Panc1 (cell line): ENCODE measurements at regions not wholly inside any gene's neighbourhood (a gene's known extent, or its start where the extent isn't known, plus 50 kb on each side); places are given as distances from the start of the nearest gene placed in this dataset.

Experiments
- ATAC-seq: fragments of 200-7000 bp; cut with Tn5 transposase; 2 replicates; pipeline ENCODE4 v1.9.1; 2020; ENCODE audit warnings: mild to moderate bottlenecking, moderate library complexity
- BruUV-seq: library from RNA; stranded (reverse); fragments of 400-500 nt; replicated peaks from 2 replicates; lab custom pipeline; 2021; lab: Mats Ljungman, UMichigan
- CTCF ChIA-PET: fragments of 300-600 bp; sonication (Branson Sonifier 250); formaldehyde crosslinking; loops from one replicate; lab custom pipeline; 2022; ENCODE audit warnings: antibody characterized with exemption; lab: Charles Lee
- POLR2A ChIA-PET: fragments of 300-600 bp; sonication (Branson Sonifier 250); formaldehyde crosslinking; loops from one replicate; lab custom pipeline; 2022; ENCODE audit warnings: antibody characterized with exemption; lab: Charles Lee
- DNase-seq: peaks from one replicate; pipeline ENCODE4 v3.0.0-alpha.2; 2010; ENCODE audit warnings: low read depth, low spot score
- H3K27ac ChIP-seq: 2 replicates; pipeline ENCODE4 v1.5.1; 2011; ENCODE audit warnings: mild to moderate bottlenecking, low read length, inconsistent platforms
- H3K27me3 ChIP-seq: fragments of 200-500 bp; sonication (Bioruptor generic); 2 replicates; pipeline ENCODE4 v1.6.0; 2014; ENCODE audit warnings: low read length, inconsistent platforms; ENCODE audit not compliant: control insufficient read depth, insufficient read depth
- H3K36me3 ChIP-seq: fragments of 200-500 bp; sonication (Bioruptor generic); 2 replicates; pipeline ENCODE4 v1.5.1; 2014; ENCODE audit warnings: inconsistent platforms, mild to moderate bottlenecking, low read length, moderate library complexity; ENCODE audit not compliant: control insufficient read depth, insufficient read depth
- H3K4me1 ChIP-seq: 2 replicates; pipeline ENCODE4 v1.5.1; 2011; ENCODE audit warnings: inconsistent platforms, mild to moderate bottlenecking, low read length, moderate library complexity; ENCODE audit not compliant: control insufficient read depth, insufficient read depth
- H3K4me3 ChIP-seq, 2 experiments: 2 replicates each; pipeline ENCODE4 v1.5.1; 2011 to 2012; ENCODE audit warnings: low read depth in 2 of 2, low read length in 2 of 2, mild to moderate bottlenecking in 2 of 2, inconsistent platforms in 1 of 2, moderate library complexity in 1 of 2
- H3K9me3 ChIP-seq: fragments of 200-500 bp; sonication (Bioruptor generic); 2 replicates; pipeline ENCODE4 v1.5.1; 2014; ENCODE audit warnings: low read depth, mild to moderate bottlenecking, inconsistent platforms, low read length, moderate library complexity; ENCODE audit not compliant: control insufficient read depth, insufficient read depth
- POLR2AphosphoS5 ChIP-seq: IDR thresholded peaks from 2 replicates; pipeline ENCODE4 v1.6.1; 2012; ENCODE audit warnings: mild to moderate bottlenecking, low read depth, low read length, moderate library complexity
- REST ChIP-seq, 2 experiments: IDR thresholded peaks; 2 replicates each; pipeline ENCODE4 v1.6.1; 2011 to 2012; ENCODE audit warnings: low read depth in 2 of 2, control low read depth in 1 of 2, low read length in 1 of 2, mild to moderate bottlenecking in 1 of 2, moderate library complexity in 1 of 2; ENCODE audit not compliant: insufficient read depth in 1 of 2
- SIN3A ChIP-seq: IDR thresholded peaks from 2 replicates; pipeline ENCODE4 v1.6.1; 2012; ENCODE audit warnings: low read depth, mild to moderate bottlenecking, low read length, moderate library complexity, borderline replicate concordance; ENCODE audit not compliant: insufficient read depth
- TCF7L2 ChIP-seq: IDR thresholded peaks from 2 replicates; pipeline ENCODE4 v1.6.1; 2011; ENCODE audit warnings: mild to moderate bottlenecking, low read depth, low read length, inconsistent platforms
- in situ Hi-C: cut with HindIII; loops from 2 replicates; pipeline ENCODE4 v1.10.0; 2016; ENCODE audit warnings: low sequenced_read_pairs, low pct_unique_long_range_greater_than_20kb
- intact Hi-C: fragments of 100-400 bp; cut with micrococcal nuclease; formaldehyde crosslinking; loops from one replicate; pipeline ENCODE4 v1.10.0; 2022; ENCODE audit not compliant: unreplicated experiment
- TF ChIP-seq, protein P1 (sequence below): fragments of 450-650 bp; IDR thresholded peaks from 2 replicates; pipeline ENCODE4 v1.5.1; 2017; ENCODE audit warnings: mild to moderate bottlenecking

DNA sequence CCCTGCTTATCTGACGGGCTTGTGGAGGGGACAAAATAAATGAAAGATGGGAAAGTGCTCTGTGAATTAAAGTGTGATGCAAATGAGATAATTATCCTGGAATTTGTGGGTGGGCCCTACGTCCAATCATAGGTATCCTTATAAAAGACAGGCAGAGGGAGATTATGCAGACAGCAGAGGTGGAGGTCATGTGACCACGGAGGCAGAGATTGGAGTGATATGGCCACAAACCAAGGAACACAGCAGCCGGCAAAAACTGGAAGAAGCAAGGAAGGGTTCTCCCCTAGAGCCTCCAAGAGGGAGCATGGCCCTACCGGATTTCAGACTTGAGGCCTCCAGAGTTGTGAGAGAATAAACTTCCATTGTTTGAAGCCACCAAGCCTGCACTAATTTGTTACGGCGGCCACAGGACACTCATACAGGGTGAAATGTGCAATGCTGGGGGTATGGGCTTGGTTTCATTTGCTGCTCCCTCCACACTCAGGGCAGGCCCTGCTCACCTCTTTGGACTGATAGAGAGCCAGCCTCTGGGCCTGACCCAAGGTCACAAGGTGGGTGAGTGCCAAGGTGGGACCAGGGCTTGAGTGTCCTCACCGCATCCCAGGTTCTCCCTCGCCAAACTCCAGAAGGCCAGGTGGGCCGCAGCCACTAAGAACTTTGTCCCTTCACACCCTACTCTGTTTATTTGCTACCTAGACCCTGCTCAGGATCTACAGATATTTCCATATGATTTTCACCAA is 149.6 kb upstream of the TNRC6C start:
- Histone ChIP-seq H3K27ac (no peak overlapping the region), H3K36me3 (no peaks in the 10 kb centered on the region), H3K4me3 (no peak overlapping the region), H3K9me3 (no peaks in the 10 kb centered on the region), H3K27me3 (no peaks in the 10 kb centered on the region), H3K4me1 (no peaks in the 10 kb centered on the region)
- ChIA-PET CTCF (no interaction called here), POLR2A (no interaction called here)
- DNase-seq (no peak), ATAC-seq (no peak)
- in situ Hi-C loops: no loop called here
- intact Hi-C loops: no loop called here
- TF ChIP-seq POLR2AphosphoS5 (no peak), TCF7L2 (no peak), REST (IDR thresholded peaks at IDR 0.05; ENCODE audit: insufficient read depth in 1 of 2, low read depth in 2 of 2, low read length in 1 of 2) (no peak), SIN3A (no peak)
- TF ChIP-seq, protein P1, sequence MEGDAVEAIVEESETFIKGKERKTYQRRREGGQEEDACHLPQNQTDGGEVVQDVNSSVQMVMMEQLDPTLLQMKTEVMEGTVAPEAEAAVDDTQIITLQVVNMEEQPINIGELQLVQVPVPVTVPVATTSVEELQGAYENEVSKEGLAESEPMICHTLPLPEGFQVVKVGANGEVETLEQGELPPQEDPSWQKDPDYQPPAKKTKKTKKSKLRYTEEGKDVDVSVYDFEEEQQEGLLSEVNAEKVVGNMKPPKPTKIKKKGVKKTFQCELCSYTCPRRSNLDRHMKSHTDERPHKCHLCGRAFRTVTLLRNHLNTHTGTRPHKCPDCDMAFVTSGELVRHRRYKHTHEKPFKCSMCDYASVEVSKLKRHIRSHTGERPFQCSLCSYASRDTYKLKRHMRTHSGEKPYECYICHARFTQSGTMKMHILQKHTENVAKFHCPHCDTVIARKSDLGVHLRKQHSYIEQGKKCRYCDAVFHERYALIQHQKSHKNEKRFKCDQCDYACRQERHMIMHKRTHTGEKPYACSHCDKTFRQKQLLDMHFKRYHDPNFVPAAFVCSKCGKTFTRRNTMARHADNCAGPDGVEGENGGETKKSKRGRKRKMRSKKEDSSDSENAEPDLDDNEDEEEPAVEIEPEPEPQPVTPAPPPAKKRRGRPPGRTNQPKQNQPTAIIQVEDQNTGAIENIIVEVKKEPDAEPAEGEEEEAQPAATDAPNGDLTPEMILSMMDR: no peak
- BruUV-seq: no TSS peak

DNA sequence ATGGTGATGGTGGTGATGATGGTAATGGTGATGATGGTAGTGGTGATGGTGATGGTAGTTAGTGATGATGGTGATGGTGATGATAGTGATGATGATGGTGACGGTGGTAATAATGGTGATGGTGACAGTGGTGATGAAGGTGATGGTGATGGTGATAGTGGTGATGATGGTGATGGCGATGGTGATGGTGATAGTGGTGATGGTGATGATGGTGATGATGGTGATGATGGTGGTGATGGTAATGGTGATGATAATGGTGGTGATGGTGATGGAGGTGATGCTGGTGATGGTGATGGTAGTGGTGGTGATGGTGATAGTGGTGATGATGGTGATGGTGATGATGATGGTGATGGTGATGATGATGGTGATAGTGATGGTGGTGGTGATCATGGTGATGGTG is 148.7 kb upstream of the TNRC6C start:
- TF ChIP-seq, protein P1: no peak
- TF ChIP-seq SIN3A (no peak), TCF7L2 (no peak), POLR2AphosphoS5 (no peak), REST (IDR thresholded peaks at IDR 0.05; ENCODE audit: insufficient read depth in 1 of 2, low read depth in 2 of 2, low read length in 1 of 2) (no peak)
- intact Hi-C loops (no loop called here), in situ Hi-C loops (no loop called here)
- ATAC-seq (no peak), DNase-seq (no peak)
- H3K27me3 ChIP-seq: no peaks in the 10 kb centered on the region
- no peak overlapping the region for H3K4me3 ChIP-seq
- no TSS peak for BruUV-seq
- H3K9me3 ChIP-seq: no peaks in the 10 kb centered on the region
- H3K36me3 ChIP-seq: no peaks in the 10 kb centered on the region
- H3K4me1 ChIP-seq: no peaks in the 10 kb centered on the region
- ChIA-PET CTCF (no interaction called here), POLR2A (no interaction called here)
- H3K27ac ChIP-seq: no peak overlapping the region
